Activated effector memory CD4-positive, alpha-beta T cell treated with anti-CD3 and anti-CD28 coated beads, Interleukin-2, amount 50 U/mL, for 16 hours (primary cell): ENCODE measurements at regions not wholly inside any gene's neighbourhood (a gene's known extent, or its start where the extent isn't known, plus 50 kb on each side); places are given as distances from the start of the nearest gene placed in this dataset.

ENCODE experiments used
- DNase-seq: peaks from one replicate; pipeline ENCODE4 v3.0.0-alpha.2; 2020

- DNase-seq = no peak
Observed at GRCh38 chr5:30932273-30933017, 261.0 kb upstream of the CDH6 start.

- DNase-seq = no peak
Observed at GRCh38 chr5:30930736-30931135, 262.8 kb upstream of the CDH6 start.

- no peak for DNase-seq
Observed at GRCh38 chr5:30928956-30929355, 264.5 kb upstream of the CDH6 start.

DNA sequence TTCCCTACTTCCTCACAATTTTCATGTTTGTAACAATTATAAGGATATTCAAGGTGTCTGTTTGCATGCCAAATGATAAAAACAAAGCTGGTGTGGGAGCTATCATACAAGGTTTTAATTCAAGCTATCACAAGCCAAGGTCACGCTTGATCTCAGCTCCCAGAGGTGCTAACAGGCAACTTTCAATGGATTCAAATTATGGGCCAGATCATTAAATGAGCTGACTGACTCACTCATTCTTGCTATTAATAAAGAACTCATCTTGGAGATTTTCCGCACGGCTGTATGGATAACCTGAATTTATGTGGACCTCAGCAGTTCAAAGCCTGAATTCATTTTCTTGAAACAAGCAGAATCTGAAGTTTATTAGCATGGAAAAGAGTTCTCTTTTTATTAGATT lies 267.3 kb upstream of the CDH6 start:
- no peak for DNase-seq

DNA sequence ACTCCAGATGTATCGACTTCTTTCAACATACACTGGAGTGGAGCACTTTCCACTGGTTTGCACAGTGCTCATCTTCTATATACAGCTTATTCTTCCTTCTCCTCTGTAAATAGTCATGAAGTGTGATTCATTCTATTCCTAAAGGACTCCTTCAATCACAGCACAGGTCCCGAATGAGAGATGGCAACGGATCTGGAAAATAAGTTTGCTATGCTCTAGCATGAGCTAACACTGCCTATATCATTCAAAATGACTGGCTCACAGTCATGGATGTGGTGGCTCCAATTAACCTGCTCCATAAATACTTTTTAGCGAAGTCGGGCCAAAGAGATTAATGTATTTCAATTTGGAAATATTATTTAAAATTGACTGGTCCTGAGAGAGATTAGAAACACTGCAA lies 272.1 kb upstream of the CDH6 start:
- DNase-seq = no peak

GRCh38 chr5:30918171-30918570 lies 275.3 kb upstream of the CDH6 start:
- no peak for DNase-seq

DNA sequence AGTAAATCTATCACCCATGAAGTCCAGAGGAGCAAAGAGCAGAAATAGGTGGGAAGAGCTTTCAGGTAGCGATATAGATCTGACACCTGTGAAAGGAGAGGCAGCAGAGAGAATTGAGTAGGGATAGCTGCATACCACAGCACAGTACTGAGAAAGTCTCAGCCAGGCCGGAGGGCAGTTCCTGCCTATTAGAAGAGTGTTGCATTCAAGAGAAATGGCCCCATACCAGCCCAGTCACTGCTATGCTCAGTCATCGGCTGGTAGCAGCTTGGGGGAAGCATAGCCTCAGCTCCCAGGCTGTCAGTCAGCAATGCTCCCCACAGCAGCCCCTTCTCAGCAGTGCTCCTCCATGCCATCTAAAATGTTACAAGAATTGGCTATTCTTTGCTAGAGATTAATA lies 285.1 kb upstream of the CDH6 start:
- DNase-seq = no peak

DNA sequence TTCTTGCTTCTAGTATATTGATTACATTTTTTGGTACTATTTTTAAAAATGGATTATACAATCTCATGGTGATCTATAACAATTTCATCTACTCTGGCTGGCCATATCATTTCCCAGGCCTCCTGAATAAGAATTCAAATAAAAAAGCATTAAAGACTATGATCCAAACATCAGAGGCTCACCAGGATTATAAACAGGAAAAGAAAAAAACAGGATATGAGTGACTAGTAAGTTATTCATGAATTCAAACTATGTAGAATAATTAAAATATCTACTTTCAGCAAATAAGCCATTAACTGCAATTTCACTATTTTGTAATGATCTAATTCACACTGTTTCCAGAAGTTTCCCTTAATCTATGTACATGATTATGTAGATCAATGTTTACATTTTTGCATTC lies 293.1 kb upstream of the CDH6 start:
- no peak for DNase-seq

DNA sequence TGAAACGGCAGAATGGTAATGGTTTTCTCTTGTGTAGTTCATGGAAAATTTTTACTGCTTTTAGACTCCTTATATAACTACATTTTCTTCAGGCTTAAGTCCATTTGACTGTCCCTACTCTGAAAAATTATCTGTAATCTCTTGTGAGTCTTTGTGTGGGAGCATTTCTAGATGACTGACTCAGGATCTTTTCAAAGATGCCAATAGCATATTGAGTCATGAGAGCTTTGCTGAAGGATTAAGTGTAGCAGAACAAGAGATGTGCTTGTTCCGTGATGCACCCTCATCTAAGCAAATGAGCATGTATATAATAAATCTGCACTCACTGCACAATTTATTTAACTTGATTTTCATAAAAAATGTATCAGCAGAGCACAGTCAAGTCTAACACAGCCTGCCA lies 298.7 kb upstream of the CDH6 start:
- DNase-seq = no peak

GRCh38 chr5:30891660-30892059 lies 301.8 kb upstream of the CDH6 start:
- DNase-seq = no peak

DNA sequence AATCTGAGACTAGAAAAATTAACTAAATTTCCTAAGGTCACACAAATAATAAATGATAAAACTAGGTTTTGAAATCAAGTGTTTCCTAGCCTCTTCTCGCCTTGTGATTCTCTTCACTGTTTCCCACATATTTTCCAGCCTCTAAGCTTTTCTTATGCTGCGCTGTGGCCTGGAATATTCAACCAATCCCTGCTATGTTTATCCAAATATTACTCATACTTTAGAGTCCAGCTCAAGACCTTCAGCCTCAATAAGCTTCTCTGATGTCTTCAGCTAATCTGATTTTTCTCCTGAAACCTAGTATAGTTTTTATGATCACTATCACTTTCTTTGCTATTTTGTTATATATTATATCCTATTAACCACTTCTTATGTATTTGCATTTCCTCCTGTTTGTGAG lies 303.1 kb upstream of the CDH6 start:
- DNase-seq = no peak

DNA sequence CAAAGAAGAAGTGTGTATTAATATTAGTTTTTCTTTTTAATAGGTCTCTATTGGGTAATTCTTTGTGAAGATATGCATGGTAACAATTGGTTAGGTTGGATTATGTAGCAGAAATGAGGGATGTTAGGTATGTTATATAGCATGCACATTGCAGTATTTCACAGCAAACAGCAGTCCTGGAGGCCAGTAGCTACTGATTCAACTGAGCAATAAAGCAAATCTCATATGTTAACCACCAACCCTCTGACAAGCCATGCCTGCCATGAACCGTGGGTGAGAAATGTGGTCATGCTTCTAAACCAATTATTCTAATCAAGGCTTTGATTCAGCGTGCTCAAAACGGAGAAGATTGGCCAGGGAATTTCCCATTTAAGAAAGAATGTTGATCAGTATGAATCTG lies 313.0 kb upstream of the CDH6 start:
- no peak for DNase-seq

- no peak for DNase-seq
Observed at GRCh38 chr5:30879887-30880286, 313.6 kb upstream of the CDH6 start.

DNA sequence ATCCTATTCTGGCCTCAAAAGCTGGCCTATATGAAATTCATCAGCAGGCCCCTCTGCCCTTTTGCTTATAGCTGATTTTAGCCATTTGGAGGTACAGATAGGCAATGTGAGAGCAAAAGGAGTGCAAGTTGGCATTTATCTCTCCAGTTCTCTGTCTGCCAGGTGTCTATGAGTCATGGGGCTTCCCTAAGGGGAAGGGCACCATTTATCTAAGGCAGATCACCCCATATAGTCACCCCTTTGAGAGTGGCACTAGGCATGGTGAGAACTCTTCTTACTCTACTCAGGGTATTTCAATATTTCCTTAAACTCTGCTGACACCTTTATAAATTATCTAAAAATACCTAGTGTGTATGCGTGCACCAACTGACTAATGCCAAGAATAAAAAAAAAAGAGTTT lies 314.7 kb upstream of the CDH6 start:
- no peak for DNase-seq

GRCh38 chr5:30878296-30878695 lies 315.2 kb upstream of the CDH6 start:
- no peak for DNase-seq

DNA sequence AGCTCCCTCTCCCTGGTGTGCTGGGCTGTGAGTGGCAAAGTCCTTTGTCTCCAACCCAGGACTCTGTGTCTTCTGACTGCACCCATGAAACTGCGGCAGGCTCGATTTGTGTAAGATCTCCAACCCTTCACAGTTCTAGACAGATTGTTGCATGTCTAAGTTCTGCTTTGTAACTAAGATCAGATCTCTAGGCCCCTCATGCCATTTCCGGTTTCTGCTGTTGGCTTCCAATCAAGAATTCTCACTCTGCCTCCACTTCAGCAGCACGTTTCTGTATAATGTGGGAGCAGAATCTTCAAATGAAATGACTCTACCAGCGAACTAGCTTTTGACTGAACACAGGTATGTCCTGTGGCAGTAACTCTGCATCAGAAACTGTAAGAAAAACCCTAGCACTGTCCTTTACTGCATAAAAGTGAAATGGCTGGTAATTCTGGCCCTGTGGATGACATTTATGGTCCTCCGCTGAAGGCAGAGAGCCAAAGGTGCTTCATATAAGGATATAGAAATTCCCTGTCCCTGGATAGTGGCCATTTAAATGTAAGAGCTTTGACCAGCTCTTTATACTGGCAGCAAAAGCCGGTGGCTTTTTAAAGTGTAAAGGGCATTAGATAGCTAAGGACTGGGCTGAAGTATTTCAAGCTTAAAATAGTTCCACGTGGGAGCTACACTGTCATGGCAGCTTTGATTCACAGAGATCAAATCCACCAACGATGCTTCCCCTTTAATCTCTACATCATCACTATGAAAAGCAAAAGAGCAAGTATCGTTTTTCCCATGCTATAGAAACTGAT lies 319.0 kb upstream of the CDH6 start:
- DNase-seq = no peak

- no peak for DNase-seq
Observed at GRCh38 chr5:30871196-30871595, 322.3 kb upstream of the CDH6 start.

DNA sequence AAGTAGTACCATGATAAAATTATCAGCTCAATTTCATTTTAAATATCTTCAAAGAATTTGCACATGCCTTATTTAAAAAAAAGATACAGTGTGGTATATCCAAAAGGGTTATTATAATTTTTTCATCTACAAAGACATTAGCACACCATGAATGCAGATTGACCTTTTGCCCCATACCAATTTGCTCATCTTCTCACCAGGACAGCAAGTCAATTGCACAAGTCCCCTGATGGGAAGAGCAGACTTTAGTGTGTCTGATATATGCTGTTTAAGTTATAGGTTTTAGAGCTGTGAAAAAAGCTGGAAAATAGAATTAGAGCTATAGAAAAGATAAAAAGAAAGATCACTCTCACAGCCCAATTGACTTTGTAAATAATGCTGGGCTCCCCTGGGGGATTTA lies 325.8 kb upstream of the CDH6 start:
- no peak for DNase-seq

- DNase-seq = no peak
Observed at GRCh38 chr5:30866142-30866541, 327.3 kb upstream of the CDH6 start.

GRCh38 chr5:30856242-30856641 lies 337.2 kb upstream of the CDH6 start:
- no peak for DNase-seq

GRCh38 chr5:30853158-30853557 lies 340.3 kb upstream of the CDH6 start:
- DNase-seq = no peak

DNA sequence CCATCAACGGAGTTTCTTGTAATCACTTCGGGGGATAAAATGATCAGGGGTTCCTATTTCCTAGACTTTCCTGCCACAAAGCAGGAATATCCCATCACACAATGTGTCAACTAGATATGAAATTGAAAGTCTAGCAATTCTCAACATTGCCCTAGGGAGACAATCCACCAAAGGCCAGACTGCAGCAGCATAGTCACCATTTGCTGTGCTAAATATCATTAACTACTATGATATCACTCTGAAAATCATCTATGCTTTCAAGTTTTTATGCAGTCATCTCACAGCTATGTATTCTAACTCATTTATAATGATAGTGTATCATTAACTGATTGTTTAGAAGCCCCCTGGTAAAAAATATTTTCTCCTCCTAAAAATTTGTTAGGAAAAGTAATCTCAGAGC lies 342.6 kb upstream of the CDH6 start:
- no peak for DNase-seq

- no peak for DNase-seq
Observed at GRCh38 chr5:30849931-30850710, 343.4 kb upstream of the CDH6 start.

DNA sequence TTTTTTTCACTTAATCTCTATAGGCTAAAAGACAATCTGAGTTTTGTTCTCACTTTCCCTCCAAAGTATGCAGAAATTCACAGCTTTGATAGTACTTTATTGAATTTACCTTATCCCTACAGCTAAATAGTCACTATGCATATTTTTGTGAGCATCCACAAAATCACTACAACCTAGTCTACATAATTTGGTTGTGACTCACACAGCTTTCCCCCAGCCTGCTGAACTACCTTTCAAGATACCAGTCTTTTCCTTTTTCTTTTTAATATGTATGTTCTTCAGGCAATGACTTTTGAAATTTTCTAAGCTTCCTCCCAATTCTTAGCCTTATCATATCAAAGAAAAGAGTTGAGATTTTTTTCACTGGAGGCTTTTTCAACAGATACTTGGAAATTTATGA lies 347.3 kb upstream of the CDH6 start:
- DNase-seq = no peak
